Naive thymus-derived CD4-positive, alpha-beta T cell (primary cell): ENCODE measurements at regions not wholly inside any gene's neighbourhood (a gene's known extent, or its start where the extent isn't known, plus 50 kb on each side); places are given as distances from the start of the nearest gene placed in this dataset.

Source experiments
- ATAC-seq: fragments of 150-1000 bp; cut with Tn5 transposase; 2 replicates; pipeline ENCODE4 v1.10.0; 2021; ENCODE audit warnings: mild to moderate bottlenecking, moderate library complexity
- CTCF ChIA-PET: fragments of 350-600 bp; sonication (Branson Sonifier 250); formaldehyde crosslinking; loops from one replicate; lab custom pipeline; 2021; ENCODE audit warnings: antibody characterized with exemption; lab: Charles Lee
- POLR2A ChIA-PET: fragments of 350-600 bp; sonication (Branson Sonifier 250); formaldehyde crosslinking; loops from one replicate; lab custom pipeline; 2021; ENCODE audit warnings: antibody characterized with exemption, inconsistent platforms; lab: Charles Lee
- DNase-seq, 9 donors: peaks; one replicate each; pipeline versions ENCODE4 v3.0.0 to v3.0.0-alpha.2; 2020 to 2022; ENCODE audit warnings: mixed read lengths in 1 of 9
- H3K27ac ChIP-seq: one replicate; pipeline ENCODE4 v1.7.0; 2013; ENCODE audit warnings: mild to moderate bottlenecking, low read depth, low read length, moderate library complexity
- H3K27me3 ChIP-seq, 2 donors: one replicate each; pipeline ENCODE4 v1.7.0; 2013; ENCODE audit warnings: low read length in 2 of 2, mild to moderate bottlenecking in 2 of 2, moderate library complexity in 2 of 2; ENCODE audit not compliant: control insufficient read depth in 2 of 2, insufficient read depth in 2 of 2
- H3K36me3 ChIP-seq, 3 experiments: 1 replicate in 2 of 3; 2 replicates in 1 of 3; pipeline ENCODE4 v1.7.0; 2013; ENCODE audit warnings: low read length in 3 of 3, mild to moderate bottlenecking in 3 of 3, moderate library complexity in 1 of 3; ENCODE audit not compliant: insufficient read depth in 3 of 3, control insufficient read depth in 2 of 3
- H3K4me1 ChIP-seq, 2 donors: one replicate each; pipeline ENCODE4 v1.7.0; 2013; ENCODE audit warnings: low read length in 2 of 2, mild to moderate bottlenecking in 2 of 2, moderate library complexity in 1 of 2; ENCODE audit not compliant: control insufficient read depth in 2 of 2, insufficient read depth in 2 of 2
- H3K4me3 ChIP-seq: 2 replicates; pipeline ENCODE4 v1.7.0; 2013; ENCODE audit warnings: mild to moderate bottlenecking, low read length
- H3K9me3 ChIP-seq, 3 experiments: 1 replicate in 2 of 3; 2 replicates in 1 of 3; pipeline ENCODE4 v1.7.0; 2013; ENCODE audit warnings: low read length in 3 of 3; ENCODE audit not compliant: control insufficient read depth in 2 of 3
- H3K27ac Mint-ChIP-seq, 9 donors: one replicate each; pipeline ENCODE4 v1.8.0; 2020 to 2022; ENCODE audit warnings: mixed read lengths in 9 of 9, mild to moderate bottlenecking in 8 of 9, moderate library complexity in 5 of 9, inconsistent platforms in 2 of 9
- H3K27me3 Mint-ChIP-seq, 5 donors: one replicate each; pipeline ENCODE4 v1.8.0; 2021 to 2022; ENCODE audit warnings: mixed read lengths in 5 of 5, mild to moderate bottlenecking in 1 of 5
- H3K36me3 Mint-ChIP-seq, 5 donors: one replicate each; pipeline ENCODE4 v1.8.0; 2020 to 2022; ENCODE audit warnings: mixed read lengths in 5 of 5, mild to moderate bottlenecking in 3 of 5, inconsistent platforms in 1 of 5
- H3K4me1 Mint-ChIP-seq, 7 donors: one replicate each; pipeline ENCODE4 v1.8.0; 2020 to 2022; ENCODE audit warnings: mixed read lengths in 7 of 7, mild to moderate bottlenecking in 3 of 7, inconsistent platforms in 1 of 7
- H3K4me3 Mint-ChIP-seq, 10 donors: one replicate each; pipeline ENCODE4 v1.8.0; 2020 to 2022; ENCODE audit warnings: mild to moderate bottlenecking in 10 of 10, mixed read lengths in 10 of 10, moderate library complexity in 6 of 10, inconsistent platforms in 2 of 10
- H3K9me3 Mint-ChIP-seq, 11 donors: one replicate each; pipeline ENCODE4 v1.8.0; 2020 to 2022; ENCODE audit warnings: mixed read lengths in 11 of 11, mild to moderate bottlenecking in 4 of 11, inconsistent platforms in 1 of 11, moderate library complexity in 1 of 11
- intact Hi-C, 2 donors: fragments of 100-400 bp; cut with micrococcal nuclease; formaldehyde crosslinking; loops; one replicate each; pipeline ENCODE4 v1.15.1; 2023

GRCh38 chr2:22703286-22703920, 681.6 kb upstream of the KLHL29 start:
- no peak for DNase-seq
- ChIA-PET POLR2A (no interaction called here), CTCF (no interaction called here)
- Histone ChIP-seq H3K36me3 (no peaks in the 10 kb centered on the region), H3K27ac (no peak overlapping the region), H3K4me3 (no peak overlapping the region), H3K27me3 (no peaks in the 10 kb centered on the region), H3K9me3 (no peaks in the 10 kb centered on the region), H3K4me1 (no peaks in the 10 kb centered on the region)
- intact Hi-C loops, result no loop called here
- Mint-ChIP-seq H3K27ac (no peak overlapping the region), H3K4me1 (no peaks in the 10 kb centered on the region), H3K27me3 (peaks cover 0 to 4% (median 0%) of the 10 kb centered on the region in 5 donors), H3K4me3 (no peak overlapping the region), H3K36me3 (peaks cover 0 to 7% (median 0%) of the 10 kb centered on the region in 5 donors), H3K9me3 (peaks cover 0 to 22% (median 12%) of the 10 kb centered on the region in 11 donors)
- ATAC-seq, result no peak

- ChIA-PET POLR2A (no interaction called here), CTCF (no interaction called here)
- Mint-ChIP-seq H3K4me1 (no peaks in the 10 kb centered on the region), H3K36me3 (peaks cover 0 to 5% (median 0%) of the 10 kb centered on the region in 5 donors), H3K4me3 (no peak overlapping the region), H3K9me3 (peaks cover 6 to 25% (median 13%) of the 10 kb centered on the region in 11 donors), H3K27ac (no peak overlapping the region), H3K27me3 (no peaks in the 10 kb centered on the region)
- ATAC-seq, result no peak
- Histone ChIP-seq H3K9me3 (peaks cover 0 to 2% (median 0%) of the 10 kb centered on the region in 3 experiments), H3K4me3 (no peak overlapping the region), H3K27me3 (no peaks in the 10 kb centered on the region), H3K4me1 (no peaks in the 10 kb centered on the region), H3K36me3 (no peaks in the 10 kb centered on the region), H3K27ac (no peak overlapping the region)
- no peak for DNase-seq
- intact Hi-C loops, result no loop called here
Measured at GRCh38 chr2:22719396-22719795, 665.6 kb upstream of the KLHL29 start.

- H3K9me3 ChIP-seq, result no peaks in the 10 kb centered on the region
- no peaks in the 10 kb centered on the region for H3K36me3 ChIP-seq
- H3K27ac ChIP-seq, result no peak overlapping the region
- POLR2A ChIA-PET, result no interaction called here
- H3K27me3 Mint-ChIP-seq, result no peaks in the 10 kb centered on the region
- no peak overlapping the region for H3K4me3 ChIP-seq
- CTCF ChIA-PET, result interaction anchor here (0.7 kb wide), 1 partner anchor 32 kb away, joined by 4 read pairs; no protein-coding TSS in a partner anchor
- DNase-seq (no peak), ATAC-seq (no peak)
- H3K27ac Mint-ChIP-seq, result no peak overlapping the region
- no peaks in the 10 kb centered on the region for H3K4me1 Mint-ChIP-seq
- H3K4me3 Mint-ChIP-seq, result no peak overlapping the region
- no peaks in the 10 kb centered on the region for H3K4me1 ChIP-seq
- no peaks in the 10 kb centered on the region for H3K27me3 ChIP-seq
- intact Hi-C loops, result no loop called here
- no peaks in the 10 kb centered on the region for H3K36me3 Mint-ChIP-seq
- H3K9me3 Mint-ChIP-seq, result peaks cover 2 to 19% (median 12%) of the 10 kb centered on the region in 11 donors
Measured at GRCh38 chr2:22729466-22729865, 655.5 kb upstream of the KLHL29 start.

GRCh38 chr2:22734373-22735045, 650.5 kb upstream of the KLHL29 start:
- no peaks in the 10 kb centered on the region for H3K9me3 ChIP-seq
- CTCF ChIA-PET, result no interaction called here
- no peaks in the 10 kb centered on the region for H3K36me3 ChIP-seq
- Mint-ChIP-seq H3K36me3 (no peaks in the 10 kb centered on the region), H3K9me3 (peaks cover 2 to 27% (median 13%) of the 10 kb centered on the region in 11 donors), H3K4me1 (no peaks in the 10 kb centered on the region), H3K4me3 (no peak overlapping the region), H3K27me3 (peaks cover 0 to 4% (median 0%) of the 10 kb centered on the region in 5 donors), H3K27ac (no peak overlapping the region)
- no peak overlapping the region for H3K27ac ChIP-seq
- intact Hi-C loops, result no loop called here
- no peak overlapping the region for H3K4me3 ChIP-seq
- H3K27me3 ChIP-seq, result no peaks in the 10 kb centered on the region
- DNase-seq, result no peak
- POLR2A ChIA-PET, result no interaction called here
- ATAC-seq, result no peak
- no peaks in the 10 kb centered on the region for H3K4me1 ChIP-seq

- CTCF ChIA-PET, result no interaction called here
- H3K4me1 Mint-ChIP-seq, result no peaks in the 10 kb centered on the region
- no peaks in the 10 kb centered on the region for H3K27me3 ChIP-seq
- H3K4me3 ChIP-seq, result no peak overlapping the region
- H3K9me3 Mint-ChIP-seq, result peaks cover 0 to 19% (median 6%) of the 10 kb centered on the region in 11 donors
- H3K36me3 Mint-ChIP-seq, result no peaks in the 10 kb centered on the region
- H3K9me3 ChIP-seq, result no peaks in the 10 kb centered on the region
- H3K27ac ChIP-seq, result no peak overlapping the region
- POLR2A ChIA-PET, result no interaction called here
- intact Hi-C loops, result no loop called here
- ATAC-seq (no peak), DNase-seq (no peak)
- H3K4me3 Mint-ChIP-seq, result no peak overlapping the region
- no peaks in the 10 kb centered on the region for H3K36me3 ChIP-seq
- H3K27ac Mint-ChIP-seq, result no peak overlapping the region
- peaks cover 0 to 5% (median 0%) of the 10 kb centered on the region in 5 donors for H3K27me3 Mint-ChIP-seq
- no peaks in the 10 kb centered on the region for H3K4me1 ChIP-seq
Measured at GRCh38 chr2:22737144-22737543, 647.8 kb upstream of the KLHL29 start.

GRCh38 chr2:22741216-22741615, 643.8 kb upstream of the KLHL29 start:
- Histone ChIP-seq H3K36me3 (no peaks in the 10 kb centered on the region), H3K27ac (no peak overlapping the region), H3K9me3 (no peaks in the 10 kb centered on the region), H3K27me3 (no peaks in the 10 kb centered on the region), H3K4me3 (no peak overlapping the region), H3K4me1 (no peaks in the 10 kb centered on the region)
- intact Hi-C loops, result no loop called here
- H3K9me3 Mint-ChIP-seq, result peaks cover 0 to 14% (median 4%) of the 10 kb centered on the region in 11 donors
- H3K36me3 Mint-ChIP-seq, result no peaks in the 10 kb centered on the region
- POLR2A ChIA-PET, result no interaction called here
- H3K27me3 Mint-ChIP-seq, result peaks cover 0 to 8% (median 0%) of the 10 kb centered on the region in 5 donors
- no peak for DNase-seq
- H3K4me3 Mint-ChIP-seq, result no peak overlapping the region
- no peaks in the 10 kb centered on the region for H3K4me1 Mint-ChIP-seq
- CTCF ChIA-PET, result no interaction called here
- no peak overlapping the region for H3K27ac Mint-ChIP-seq
- no peak for ATAC-seq

GRCh38 chr2:22748909-22749308, 636.1 kb upstream of the KLHL29 start:
- ATAC-seq, result no peak
- Histone ChIP-seq H3K9me3 (no peaks in the 10 kb centered on the region), H3K4me3 (no peak overlapping the region), H3K27ac (no peak overlapping the region), H3K27me3 (no peaks in the 10 kb centered on the region), H3K36me3 (no peaks in the 10 kb centered on the region), H3K4me1 (no peaks in the 10 kb centered on the region)
- CTCF ChIA-PET, result no interaction called here
- Mint-ChIP-seq H3K9me3 (peaks cover 0 to 15% (median 2%) of the 10 kb centered on the region in 11 donors), H3K4me1 (peaks cover 0 to 2% (median 0%) of the 10 kb centered on the region in 7 donors), H3K27me3 (peaks cover 0 to 4% (median 0%) of the 10 kb centered on the region in 5 donors), H3K36me3 (no peaks in the 10 kb centered on the region), H3K4me3 (no peak overlapping the region), H3K27ac (no peak overlapping the region)
- intact Hi-C loops, result no loop called here
- DNase-seq, result no peak
- POLR2A ChIA-PET, result no interaction called here
